WTC11 (cell line): ENCODE measurements at regions not wholly inside any gene's neighbourhood (a gene's known extent, or its start where the extent isn't known, plus 50 kb on each side); places are given as distances from the start of the nearest gene placed in this dataset.

Source experiments
- ATAC-seq: fragments of 200-7000 bp; cut with Tn5 transposase; 2 replicates; pipeline ENCODE4 v1.10.0; 2021; ENCODE audit warnings: mild to moderate bottlenecking, moderate library complexity
- CTCF ChIA-PET: fragments of 300-600 bp; sonication (Branson Sonifier 250); formaldehyde crosslinking; loops from one replicate; lab custom pipeline; 2021; ENCODE audit warnings: antibody characterized with exemption; lab: Charles Lee
- POLR2A ChIA-PET: fragments of 350-600 bp; sonication (Branson Sonifier 250); formaldehyde crosslinking; loops from one replicate; lab custom pipeline; 2021; ENCODE audit warnings: antibody characterized with exemption; lab: Charles Lee
- DNase-seq: peaks from one replicate; pipeline ENCODE4 v3.0.0; 2021; ENCODE audit warnings: low spot score
- H3K27ac Mint-ChIP-seq: 2 replicates; pipeline ENCODE4 v1.8.0; 2021; ENCODE audit warnings: mixed read lengths
- H3K27me3 Mint-ChIP-seq: 2 replicates; pipeline ENCODE4 v1.8.0; 2021; ENCODE audit warnings: low read depth, mild to moderate bottlenecking, moderate library complexity, mixed read lengths
- H3K36me3 Mint-ChIP-seq: 2 replicates; pipeline ENCODE4 v1.8.0; 2021; ENCODE audit warnings: mixed read lengths
- H3K4me1 Mint-ChIP-seq: 2 replicates; pipeline ENCODE4 v1.8.0; 2022; ENCODE audit warnings: mixed read lengths
- H3K4me3 Mint-ChIP-seq: 2 replicates; pipeline ENCODE4 v1.8.0; 2021; ENCODE audit warnings: mild to moderate bottlenecking, moderate library complexity, mixed read lengths
- H3K9me3 Mint-ChIP-seq: 2 replicates; pipeline ENCODE4 v1.8.0; 2021; ENCODE audit warnings: mixed read lengths
- ATF1 ChIP-seq: sonication (generic); formaldehyde crosslinking; IDR thresholded peaks from 2 replicates; pipeline ENCODE4 v1.8.1; 2023; ENCODE audit warnings: mild to moderate bottlenecking, moderate library complexity, missing genetic modification reagents
- ATF2 ChIP-seq: sonication (generic); formaldehyde crosslinking; IDR thresholded peaks from 2 replicates; pipeline ENCODE4 v1.8.1; 2022; ENCODE audit warnings: low read depth, missing genetic modification reagents, borderline replicate concordance
- CBFB ChIP-seq: sonication (generic); formaldehyde crosslinking; IDR thresholded peaks from 2 replicates; pipeline ENCODE4 v1.8.1; 2022; ENCODE audit warnings: mild to moderate bottlenecking, low read depth, missing genetic modification reagents
- ESRRA ChIP-seq: sonication (generic); formaldehyde crosslinking; IDR thresholded peaks from 2 replicates; pipeline ENCODE4 v1.8.1; 2022; ENCODE audit warnings: mild to moderate bottlenecking, missing genetic modification reagents, borderline replicate concordance
- JAZF1 ChIP-seq: fragments of 250-450 bp; sonication (Bioruptor Pico); IDR thresholded peaks from 2 replicates; pipeline ENCODE4 v1.9.0; 2021; ENCODE audit warnings: moderate library complexity, mild to moderate bottlenecking, inconsistent platforms
- MXD4 ChIP-seq: fragments of 250-450 bp; sonication (Bioruptor Pico); IDR thresholded peaks from 2 replicates; pipeline ENCODE4 v1.8.0; 2021; ENCODE audit warnings: mild to moderate bottlenecking, moderate library complexity, borderline replicate concordance
- NFATC4 ChIP-seq: fragments of 250-450 bp; sonication (Bioruptor Pico); IDR thresholded peaks from 2 replicates; pipeline ENCODE4 v1.9.0; 2021; ENCODE audit warnings: mild to moderate bottlenecking
- PRRX2 ChIP-seq: fragments of 250-450 bp; sonication (Bioruptor Pico); IDR thresholded peaks from 2 replicates; pipeline ENCODE4 v1.8.0; 2021; ENCODE audit warnings: mild to moderate bottlenecking
- SMAD3 ChIP-seq: sonication (generic); formaldehyde crosslinking; IDR thresholded peaks from 2 replicates; pipeline ENCODE4 v1.8.0; 2022; ENCODE audit warnings: missing genetic modification reagents, mild to moderate bottlenecking, borderline replicate concordance
- USF1 ChIP-seq: sonication (generic); formaldehyde crosslinking; IDR thresholded peaks from 2 replicates; pipeline ENCODE4 v1.8.0; 2022; ENCODE audit warnings: mild to moderate bottlenecking, missing genetic modification reagents
- ZBTB21 ChIP-seq: sonication (generic); formaldehyde crosslinking; IDR thresholded peaks from 2 replicates; pipeline ENCODE4 v1.8.1; 2023; ENCODE audit warnings: mild to moderate bottlenecking, missing genetic modification reagents, borderline replicate concordance
- ZNF121 ChIP-seq: sonication (generic); formaldehyde crosslinking; IDR thresholded peaks from 2 replicates; pipeline ENCODE4 v1.8.0; 2023; ENCODE audit warnings: missing genetic modification reagents
- ZNF232 ChIP-seq: sonication (generic); formaldehyde crosslinking; IDR thresholded peaks from 2 replicates; pipeline ENCODE4 v1.8.0; 2022; ENCODE audit warnings: mild to moderate bottlenecking, missing genetic modification reagents
- ZNF416 ChIP-seq: fragments of 250-450 bp; sonication (Bioruptor Pico); IDR thresholded peaks from 2 replicates; pipeline ENCODE4 v1.9.0; 2021; ENCODE audit warnings: mild to moderate bottlenecking, inconsistent platforms
- TF ChIP-seq, protein P1 (sequence below): sonication (generic); formaldehyde crosslinking; IDR thresholded peaks from 2 replicates; pipeline ENCODE4 v1.8.1; 2022; ENCODE audit warnings: mild to moderate bottlenecking, moderate library complexity, missing genetic modification reagents
- TF ChIP-seq, protein P2 (sequence below): fragments of 250-450 bp; sonication (Bioruptor Pico); conservative IDR thresholded peaks from 2 replicates; pipeline ENCODE4 v1.9.0; 2021; ENCODE audit warnings: mild to moderate bottlenecking
- TF ChIP-seq, protein P3 (sequence below): fragments of 250-450 bp; sonication (Bioruptor Pico); IDR thresholded peaks from 2 replicates; pipeline ENCODE4 v1.9.0; 2021; ENCODE audit warnings: mild to moderate bottlenecking
- TF ChIP-seq, protein P4 (sequence below): sonication (generic); formaldehyde crosslinking; IDR thresholded peaks from 2 replicates; pipeline ENCODE4 v1.8.0; 2023; ENCODE audit warnings: mild to moderate bottlenecking, missing genetic modification reagents
- TF ChIP-seq, protein P5 (sequence below): fragments of 250-450 bp; sonication (Bioruptor Pico); IDR thresholded peaks from 2 replicates; pipeline ENCODE4 v1.9.0; 2021; ENCODE audit warnings: mild to moderate bottlenecking
- TF ChIP-seq, protein P6 (sequence below): sonication (generic); formaldehyde crosslinking; IDR thresholded peaks from 2 replicates; pipeline ENCODE4 v1.8.1; 2022; ENCODE audit warnings: missing genetic modification reagents, borderline replicate concordance

DNA sequence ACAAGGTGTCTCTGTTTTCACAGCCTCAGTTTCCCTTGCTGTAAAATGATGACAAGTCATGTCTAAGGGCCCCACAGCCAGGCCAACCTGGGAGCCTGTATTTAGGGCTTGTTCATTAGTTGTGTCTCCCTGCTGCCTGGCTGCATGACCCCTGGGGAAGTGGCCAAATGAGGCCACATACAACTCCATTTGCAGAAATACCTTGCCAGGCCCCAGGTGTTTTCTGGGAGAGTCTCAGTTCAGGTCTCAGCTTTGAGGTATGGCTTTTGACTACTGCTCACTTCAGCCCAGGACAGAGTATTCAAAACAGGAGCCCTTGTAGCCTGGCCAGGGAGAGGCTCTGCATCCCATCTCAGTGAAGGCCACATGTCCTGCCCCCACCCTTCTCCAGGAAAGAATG, 202.5 kb upstream of the MAMLD1 start:
- POLR2A ChIA-PET = no interaction called here
- ATAC-seq = no peak

More for the DNA sequence above, 202.5 kb upstream of the MAMLD1 start:
- Mint-ChIP-seq H3K27me3 (no peaks in the 10 kb centered on the region; the same call in 1 of the 2 replicates), H3K9me3 (no peaks in the 10 kb centered on the region), H3K4me1 (no peaks in the 10 kb centered on the region), H3K36me3 (no peaks in the 10 kb centered on the region), H3K4me3 (no peak overlapping the region), H3K27ac (no peak overlapping the region)
- no peak for TF ChIP-seq JAZF1 (CRISPR knock-in tag)
- TF ChIP-seq USF1 = no peak
- TF ChIP-seq CBFB (CRISPR knock-in tag) = no peak
- TF ChIP-seq ZNF232 (CRISPR knock-in tag) = no peak
- no peak for TF ChIP-seq ESRRA
- TF ChIP-seq ATF1 (CRISPR knock-in tag) = no peak
- TF ChIP-seq, protein P1, sequence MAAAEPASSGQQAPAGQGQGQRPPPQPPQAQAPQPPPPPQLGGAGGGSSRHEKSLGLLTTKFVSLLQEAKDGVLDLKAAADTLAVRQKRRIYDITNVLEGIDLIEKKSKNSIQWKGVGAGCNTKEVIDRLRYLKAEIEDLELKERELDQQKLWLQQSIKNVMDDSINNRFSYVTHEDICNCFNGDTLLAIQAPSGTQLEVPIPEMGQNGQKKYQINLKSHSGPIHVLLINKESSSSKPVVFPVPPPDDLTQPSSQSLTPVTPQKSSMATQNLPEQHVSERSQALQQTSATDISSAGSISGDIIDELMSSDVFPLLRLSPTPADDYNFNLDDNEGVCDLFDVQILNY (CRISPR knock-in tag) = no peak
- TF ChIP-seq ATF2 (CRISPR knock-in tag) = no peak
- TF ChIP-seq ZNF416 (CRISPR knock-in tag) = no peak
- TF ChIP-seq, protein P2, sequence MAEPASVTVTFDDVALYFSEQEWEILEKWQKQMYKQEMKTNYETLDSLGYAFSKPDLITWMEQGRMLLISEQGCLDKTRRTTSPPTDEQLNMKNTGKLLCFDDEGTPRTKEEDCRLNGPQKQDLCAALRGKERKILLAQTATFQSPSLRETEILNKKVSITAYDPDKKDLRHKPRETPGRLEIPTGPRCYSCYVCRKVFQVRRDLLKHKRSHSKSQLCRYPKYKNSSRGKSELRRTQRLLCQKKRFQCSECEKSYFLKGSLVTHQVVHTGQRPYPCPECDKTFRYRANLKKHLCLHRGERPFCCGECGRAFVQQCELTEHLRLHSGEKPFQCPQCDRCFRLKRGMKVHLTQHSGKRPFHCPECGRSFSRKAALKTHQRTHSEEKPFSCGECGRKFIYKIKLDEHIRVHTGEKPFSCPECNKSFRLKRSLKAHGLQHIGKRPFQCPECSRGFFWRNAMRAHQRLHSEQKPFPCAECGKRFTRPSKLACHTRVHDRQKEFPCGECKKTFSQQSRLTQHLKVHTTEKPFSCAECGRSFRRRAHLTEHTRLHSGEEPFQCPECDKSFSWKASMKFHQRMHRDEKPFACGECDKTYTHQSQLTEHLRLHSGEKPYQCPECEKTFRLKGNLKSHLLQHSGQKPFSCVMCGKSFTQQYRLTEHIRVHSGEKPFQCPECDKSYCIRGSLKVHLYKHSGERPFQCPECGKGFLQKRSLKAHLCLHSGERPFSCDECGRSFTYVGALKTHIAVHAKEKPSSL (CRISPR knock-in tag) = no peak
- TF ChIP-seq, protein P3, sequence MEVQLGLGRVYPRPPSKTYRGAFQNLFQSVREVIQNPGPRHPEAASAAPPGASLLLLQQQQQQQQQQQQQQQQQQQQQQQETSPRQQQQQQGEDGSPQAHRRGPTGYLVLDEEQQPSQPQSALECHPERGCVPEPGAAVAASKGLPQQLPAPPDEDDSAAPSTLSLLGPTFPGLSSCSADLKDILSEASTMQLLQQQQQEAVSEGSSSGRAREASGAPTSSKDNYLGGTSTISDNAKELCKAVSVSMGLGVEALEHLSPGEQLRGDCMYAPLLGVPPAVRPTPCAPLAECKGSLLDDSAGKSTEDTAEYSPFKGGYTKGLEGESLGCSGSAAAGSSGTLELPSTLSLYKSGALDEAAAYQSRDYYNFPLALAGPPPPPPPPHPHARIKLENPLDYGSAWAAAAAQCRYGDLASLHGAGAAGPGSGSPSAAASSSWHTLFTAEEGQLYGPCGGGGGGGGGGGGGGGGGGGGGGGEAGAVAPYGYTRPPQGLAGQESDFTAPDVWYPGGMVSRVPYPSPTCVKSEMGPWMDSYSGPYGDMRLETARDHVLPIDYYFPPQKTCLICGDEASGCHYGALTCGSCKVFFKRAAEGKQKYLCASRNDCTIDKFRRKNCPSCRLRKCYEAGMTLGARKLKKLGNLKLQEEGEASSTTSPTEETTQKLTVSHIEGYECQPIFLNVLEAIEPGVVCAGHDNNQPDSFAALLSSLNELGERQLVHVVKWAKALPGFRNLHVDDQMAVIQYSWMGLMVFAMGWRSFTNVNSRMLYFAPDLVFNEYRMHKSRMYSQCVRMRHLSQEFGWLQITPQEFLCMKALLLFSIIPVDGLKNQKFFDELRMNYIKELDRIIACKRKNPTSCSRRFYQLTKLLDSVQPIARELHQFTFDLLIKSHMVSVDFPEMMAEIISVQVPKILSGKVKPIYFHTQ = no peak
- no peak for TF ChIP-seq SMAD3 (CRISPR knock-in tag)
- TF ChIP-seq, protein P4, sequence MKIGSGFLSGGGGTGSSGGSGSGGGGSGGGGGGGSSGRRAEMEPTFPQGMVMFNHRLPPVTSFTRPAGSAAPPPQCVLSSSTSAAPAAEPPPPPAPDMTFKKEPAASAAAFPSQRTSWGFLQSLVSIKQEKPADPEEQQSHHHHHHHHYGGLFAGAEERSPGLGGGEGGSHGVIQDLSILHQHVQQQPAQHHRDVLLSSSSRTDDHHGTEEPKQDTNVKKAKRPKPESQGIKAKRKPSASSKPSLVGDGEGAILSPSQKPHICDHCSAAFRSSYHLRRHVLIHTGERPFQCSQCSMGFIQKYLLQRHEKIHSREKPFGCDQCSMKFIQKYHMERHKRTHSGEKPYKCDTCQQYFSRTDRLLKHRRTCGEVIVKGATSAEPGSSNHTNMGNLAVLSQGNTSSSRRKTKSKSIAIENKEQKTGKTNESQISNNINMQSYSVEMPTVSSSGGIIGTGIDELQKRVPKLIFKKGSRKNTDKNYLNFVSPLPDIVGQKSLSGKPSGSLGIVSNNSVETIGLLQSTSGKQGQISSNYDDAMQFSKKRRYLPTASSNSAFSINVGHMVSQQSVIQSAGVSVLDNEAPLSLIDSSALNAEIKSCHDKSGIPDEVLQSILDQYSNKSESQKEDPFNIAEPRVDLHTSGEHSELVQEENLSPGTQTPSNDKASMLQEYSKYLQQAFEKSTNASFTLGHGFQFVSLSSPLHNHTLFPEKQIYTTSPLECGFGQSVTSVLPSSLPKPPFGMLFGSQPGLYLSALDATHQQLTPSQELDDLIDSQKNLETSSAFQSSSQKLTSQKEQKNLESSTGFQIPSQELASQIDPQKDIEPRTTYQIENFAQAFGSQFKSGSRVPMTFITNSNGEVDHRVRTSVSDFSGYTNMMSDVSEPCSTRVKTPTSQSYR (CRISPR knock-in tag) = no peak
- TF ChIP-seq ZBTB21 (CRISPR knock-in tag) = no peak
- TF ChIP-seq ZNF121 (CRISPR knock-in tag) = no peak
- no peak for TF ChIP-seq MXD4
- no peak for TF ChIP-seq PRRX2 (CRISPR knock-in tag)
- TF ChIP-seq NFATC4 (CRISPR knock-in tag) = no peak
- TF ChIP-seq, protein P5, sequence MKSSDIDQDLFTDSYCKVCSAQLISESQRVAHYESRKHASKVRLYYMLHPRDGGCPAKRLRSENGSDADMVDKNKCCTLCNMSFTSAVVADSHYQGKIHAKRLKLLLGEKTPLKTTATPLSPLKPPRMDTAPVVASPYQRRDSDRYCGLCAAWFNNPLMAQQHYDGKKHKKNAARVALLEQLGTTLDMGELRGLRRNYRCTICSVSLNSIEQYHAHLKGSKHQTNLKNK (CRISPR knock-in tag) = no peak
- TF ChIP-seq, protein P6, sequence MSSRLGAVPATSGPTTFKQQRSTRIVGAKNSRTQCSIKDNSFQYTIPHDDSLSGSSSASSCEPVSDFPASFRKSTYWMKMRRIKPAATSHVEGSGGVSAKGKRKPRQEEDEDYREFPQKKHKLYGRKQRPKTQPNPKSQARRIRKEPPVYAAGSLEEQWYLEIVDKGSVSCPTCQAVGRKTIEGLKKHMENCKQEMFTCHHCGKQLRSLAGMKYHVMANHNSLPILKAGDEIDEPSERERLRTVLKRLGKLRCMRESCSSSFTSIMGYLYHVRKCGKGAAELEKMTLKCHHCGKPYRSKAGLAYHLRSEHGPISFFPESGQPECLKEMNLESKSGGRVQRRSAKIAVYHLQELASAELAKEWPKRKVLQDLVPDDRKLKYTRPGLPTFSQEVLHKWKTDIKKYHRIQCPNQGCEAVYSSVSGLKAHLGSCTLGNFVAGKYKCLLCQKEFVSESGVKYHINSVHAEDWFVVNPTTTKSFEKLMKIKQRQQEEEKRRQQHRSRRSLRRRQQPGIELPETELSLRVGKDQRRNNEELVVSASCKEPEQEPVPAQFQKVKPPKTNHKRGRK = no peak
- no peak for DNase-seq
- CTCF ChIA-PET = no interaction called here
